Amniotic stem cell (primary cell): ENCODE measurements at regions not wholly inside any gene's neighbourhood (a gene's known extent, or its start where the extent isn't known, plus 50 kb on each side); places are given as distances from the start of the nearest gene placed in this dataset.
A peak's percentile ranks its signal among the peaks of the same experiment; 100 is the strongest.
"Not testable (repeated sequence)": the region's sequence is repeated elsewhere in the genome, so short reads cannot be mapped to it uniquely, and the experiment has no call there.

Source experiments
- DNase-seq: peaks from one replicate; lab custom pipeline; 2025; lab: John Stamatoyannopoulos, UW

- no peak for DNase-seq
These were observed 210.5 kb downstream of the ETV1 start for GRCh38 chr7:13778967-13779366.

GRCh38 chr7:13790611-13791010, 198.9 kb downstream of the ETV1 start:
- no peak for DNase-seq

GRCh38 chr7:13792208-13792607, 197.3 kb downstream of the ETV1 start:
- DNase-seq, result no peak

GRCh38 chr7:13793926-13794325, 195.5 kb downstream of the ETV1 start:
- no peak for DNase-seq

GRCh38 chr7:13794581-13794980, 194.9 kb downstream of the ETV1 start:
- DNase-seq, result no peak

GRCh38 chr7:13797545-13797944, 191.9 kb downstream of the ETV1 start:
- DNase-seq, result no peak

DNA sequence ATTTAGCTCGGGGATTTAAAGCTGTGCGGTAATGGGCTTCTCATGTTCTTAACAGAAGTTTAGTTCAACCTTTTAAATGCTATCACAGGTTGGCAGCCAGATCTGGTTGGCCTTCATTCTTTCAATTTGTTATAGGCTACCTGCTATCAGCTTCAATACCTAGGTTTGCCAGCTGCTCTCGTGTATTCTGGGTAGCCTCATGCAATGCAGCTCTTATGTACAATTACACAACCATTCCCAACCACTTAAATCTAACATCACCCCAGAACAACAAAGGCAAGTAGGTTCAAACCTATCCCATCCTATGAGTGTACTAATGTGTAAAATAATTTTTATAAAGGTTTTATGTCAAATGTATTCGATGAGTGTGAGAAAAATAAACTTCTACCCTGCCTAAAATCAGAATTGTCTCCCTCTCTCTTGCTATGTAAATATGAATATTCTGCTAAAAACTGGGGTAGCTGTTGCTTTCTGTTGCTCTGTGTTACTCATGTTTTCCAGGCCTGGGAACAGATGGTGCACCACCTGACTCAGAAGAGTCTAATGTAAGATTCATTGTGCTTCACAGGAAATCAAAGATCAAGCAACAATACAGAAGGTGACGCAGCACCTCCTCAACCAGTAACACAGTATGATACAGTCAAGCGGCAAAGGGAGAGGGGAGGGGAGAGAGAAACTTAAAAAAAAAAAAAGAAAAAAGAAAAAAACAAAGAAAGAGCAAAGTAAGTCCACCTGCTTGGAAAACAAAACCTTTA, 188.6 kb downstream of the ETV1 start:
- DNase-seq, result no peak

DNA sequence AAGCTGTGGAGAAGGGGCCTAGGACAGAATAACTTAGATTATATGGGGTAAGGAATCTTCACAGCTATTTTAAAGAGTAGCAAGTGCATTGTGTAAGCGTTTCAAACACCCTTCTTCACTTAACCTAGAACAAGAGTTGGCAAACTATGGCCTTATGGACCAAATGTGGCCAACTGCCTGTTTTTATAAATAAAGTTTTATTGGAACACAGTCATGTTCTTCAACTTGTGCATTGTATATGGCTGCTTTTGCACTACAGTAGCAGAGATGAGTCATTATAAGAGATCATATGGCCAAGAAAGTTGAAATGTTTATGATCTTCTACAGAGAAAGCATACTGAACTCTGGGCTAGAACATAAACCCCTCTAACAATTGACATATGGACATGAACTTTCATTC, 187.8 kb downstream of the ETV1 start:
- no peak for DNase-seq

GRCh38 chr7:13802651-13803050, 186.8 kb downstream of the ETV1 start:
- DNase-seq, result no peak

- DNase-seq, result no peak
These were observed 186.3 kb downstream of the ETV1 start for GRCh38 chr7:13803134-13803533.

DNA sequence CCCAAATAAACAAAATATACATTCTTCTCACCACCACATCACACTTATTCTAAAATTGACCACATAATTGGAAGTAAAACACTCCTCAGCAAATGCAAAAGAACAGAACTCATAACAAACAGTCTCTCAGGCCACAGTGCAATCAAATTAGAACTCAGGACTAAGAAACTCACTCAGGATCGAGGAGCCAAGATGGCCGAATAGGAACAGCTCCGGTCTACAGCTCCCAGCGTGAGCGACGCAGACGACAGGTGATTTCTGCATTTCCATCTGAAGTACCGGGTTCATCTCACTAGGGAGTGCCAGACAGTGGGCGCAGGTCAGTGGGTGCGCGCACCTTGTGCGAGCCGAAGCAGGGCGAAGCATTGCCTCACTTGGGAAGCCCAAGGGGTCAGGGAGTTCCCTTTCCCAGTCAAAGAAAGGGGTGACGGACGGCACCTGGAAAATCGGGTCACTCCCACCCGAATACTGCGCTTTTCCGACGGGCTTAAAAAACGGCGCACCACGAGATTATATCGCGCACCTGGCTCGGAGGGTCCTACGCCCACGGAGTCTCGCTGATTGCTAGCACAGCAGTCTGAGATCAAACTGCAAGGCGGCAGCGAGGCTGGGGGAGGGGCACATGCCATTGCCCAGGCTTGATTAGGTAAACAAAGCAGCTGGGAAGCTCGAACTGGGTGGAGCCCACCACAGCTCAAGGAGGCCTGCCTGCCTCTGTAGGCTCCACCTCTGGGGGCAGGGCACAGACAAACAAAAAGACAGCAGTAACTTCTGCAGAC, 183.2 kb downstream of the ETV1 start:
- not testable (repeated sequence) for DNase-seq

DNA sequence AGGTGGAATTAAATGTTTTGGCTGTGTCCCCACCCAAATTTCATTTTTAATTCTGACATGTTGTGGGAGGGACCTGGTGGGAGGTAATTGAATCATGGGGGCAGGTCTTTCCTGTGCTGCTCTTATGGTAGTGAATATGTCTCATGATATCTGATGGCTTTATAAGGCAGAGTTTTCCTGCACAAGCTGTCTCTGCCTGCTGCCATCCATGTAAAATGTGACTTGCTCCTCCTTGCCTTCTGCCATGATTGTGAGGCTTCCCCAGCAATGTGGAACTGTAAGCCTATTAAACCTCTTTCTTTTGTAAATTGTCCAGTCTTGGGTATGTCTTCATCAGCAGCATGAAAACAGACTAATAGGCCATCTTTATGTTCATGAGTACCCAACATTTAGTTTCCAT, 172.2 kb downstream of the ETV1 start:
- DNase-seq, result not testable (repeated sequence)

GRCh38 chr7:13821152-13821787, 168.2 kb downstream of the ETV1 start:
- no peak for DNase-seq

DNA sequence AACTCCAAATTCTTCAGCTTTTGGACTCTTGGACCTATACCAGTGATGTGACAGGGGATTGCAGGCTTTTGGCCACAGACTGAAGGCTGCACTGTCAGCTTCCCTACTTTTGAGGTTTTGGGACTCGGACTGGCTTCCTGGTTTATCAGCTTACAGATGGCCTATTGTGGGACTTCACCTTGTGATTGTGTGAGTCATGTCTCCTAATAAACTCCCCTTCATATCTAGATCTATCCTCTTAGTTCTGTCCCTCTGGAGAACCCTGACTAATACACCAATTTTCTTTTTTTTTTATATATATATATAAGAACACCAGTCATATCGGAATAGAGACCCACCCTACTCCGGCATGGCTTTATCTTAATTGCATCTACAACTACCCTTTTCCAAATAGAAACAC, 166.8 kb downstream of the ETV1 start:
- DNase-seq, result no peak

- DNase-seq, result no peak
These were observed 162.7 kb downstream of the ETV1 start for GRCh38 chr7:13826752-13827151.

DNA sequence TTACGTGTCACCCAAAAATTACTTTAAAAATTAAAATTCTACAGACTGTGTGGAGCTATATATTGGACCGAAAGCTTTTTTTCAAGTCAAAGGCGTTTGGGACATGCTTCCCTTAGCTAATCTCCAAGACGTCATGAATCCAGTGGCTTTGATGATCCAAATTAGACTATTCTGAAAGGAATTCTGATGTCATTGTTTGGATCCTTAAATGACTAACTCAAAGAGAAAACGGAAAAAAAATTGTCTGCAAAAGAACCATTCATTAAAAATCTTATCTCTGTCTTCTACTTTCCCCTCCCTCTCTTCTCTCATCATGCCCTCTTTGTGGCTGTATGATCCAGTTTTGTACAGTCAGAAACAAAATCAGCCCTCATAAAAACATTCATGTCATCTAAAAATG, 161.8 kb downstream of the ETV1 start:
- DNase-seq, result no peak

DNA sequence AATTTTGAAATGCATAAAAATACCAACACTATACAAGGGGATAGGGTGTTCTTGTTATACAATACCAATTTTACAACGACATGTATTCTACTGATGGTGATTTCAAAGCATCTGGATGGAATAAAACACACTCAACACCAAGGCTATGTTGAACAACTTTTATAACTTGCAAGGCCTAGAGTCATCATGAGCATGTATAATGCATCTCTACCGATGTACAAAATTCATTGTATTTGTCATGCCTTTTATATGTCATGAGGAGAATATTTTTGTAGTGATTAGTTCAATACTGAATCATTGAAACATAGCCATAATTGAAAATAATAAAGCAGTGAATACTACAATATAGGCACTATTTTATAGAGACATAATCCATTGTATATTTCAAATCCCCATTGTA, 160.2 kb downstream of the ETV1 start:
- DNase-seq, result no peak

GRCh38 chr7:13829914-13830900, 159.3 kb downstream of the ETV1 start:
- DNase-seq, result peak; percentile 21

DNA sequence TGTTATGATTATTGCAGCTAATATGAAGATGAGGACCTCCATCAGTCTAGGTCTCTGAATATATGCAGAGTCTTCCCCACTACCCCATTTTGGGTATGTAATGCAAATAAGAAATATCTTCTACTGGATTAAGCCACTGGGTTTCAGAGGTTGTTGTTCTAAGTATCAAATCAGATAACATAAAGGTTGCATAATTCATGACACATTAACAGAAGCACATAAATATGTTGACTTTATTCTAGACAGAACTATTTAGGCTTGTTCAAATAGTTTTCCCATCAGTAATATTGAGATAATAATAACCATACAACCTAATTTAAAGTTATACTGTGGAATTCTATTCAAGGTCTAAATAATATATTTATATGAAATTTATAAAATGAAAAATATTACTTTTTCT, 157.1 kb downstream of the ETV1 start:
- DNase-seq, result no peak

DNA sequence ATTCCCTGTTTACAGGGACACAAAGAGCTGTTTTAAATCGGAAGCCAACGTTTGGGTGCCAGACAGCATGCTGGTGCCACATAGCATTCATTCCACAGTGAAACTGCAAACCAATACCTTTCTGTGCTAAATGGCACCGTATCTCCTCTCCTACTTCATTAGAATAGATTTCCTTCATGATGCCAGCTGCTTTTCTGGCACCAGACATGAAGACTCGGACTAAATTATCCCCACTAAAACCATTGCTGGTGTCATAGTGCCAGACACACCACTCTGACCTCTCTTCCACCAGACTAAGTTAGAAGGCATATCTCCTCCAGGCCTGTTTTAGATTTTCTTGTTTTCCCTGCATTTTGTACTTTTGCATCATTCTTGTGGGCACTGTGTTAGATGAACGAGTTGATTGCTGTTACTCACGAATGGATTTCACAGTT, 155.1 kb downstream of the ETV1 start:
- no peak for DNase-seq

DNA sequence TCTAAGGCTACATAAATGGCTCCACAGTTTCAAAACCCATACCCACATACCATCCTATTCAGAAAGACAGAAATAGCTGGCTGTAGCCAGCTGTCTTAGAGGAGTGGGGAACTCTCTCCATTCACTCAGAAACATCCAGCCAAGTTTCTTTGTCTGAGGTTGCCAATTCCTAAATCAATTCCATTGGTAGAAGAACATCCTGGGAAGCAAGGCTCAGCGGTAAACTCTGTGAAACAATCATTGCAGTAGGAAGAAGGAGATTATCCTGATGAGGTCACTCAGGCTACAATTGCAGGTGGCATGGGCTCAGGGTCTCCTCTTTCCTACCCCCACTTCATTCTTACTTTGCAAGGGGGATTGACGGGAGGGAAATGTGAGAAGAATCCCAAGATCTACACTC, 154.0 kb downstream of the ETV1 start:
- no peak for DNase-seq

GRCh38 chr7:13839063-13839462, 150.4 kb downstream of the ETV1 start:
- no peak for DNase-seq
